NCI-H1417 treated with DMSO at 0.1 percent for 48 hours (cell line): ENCODE measurements at regions not wholly inside any gene's neighbourhood (a gene's known extent, or its start where the extent isn't known, plus 50 kb on each side); places are given as distances from the start of the nearest gene placed in this dataset.

Experiments
- DNase-seq: peaks from one replicate; lab custom pipeline; 2025; lab: John Stamatoyannopoulos, UW

DNA sequence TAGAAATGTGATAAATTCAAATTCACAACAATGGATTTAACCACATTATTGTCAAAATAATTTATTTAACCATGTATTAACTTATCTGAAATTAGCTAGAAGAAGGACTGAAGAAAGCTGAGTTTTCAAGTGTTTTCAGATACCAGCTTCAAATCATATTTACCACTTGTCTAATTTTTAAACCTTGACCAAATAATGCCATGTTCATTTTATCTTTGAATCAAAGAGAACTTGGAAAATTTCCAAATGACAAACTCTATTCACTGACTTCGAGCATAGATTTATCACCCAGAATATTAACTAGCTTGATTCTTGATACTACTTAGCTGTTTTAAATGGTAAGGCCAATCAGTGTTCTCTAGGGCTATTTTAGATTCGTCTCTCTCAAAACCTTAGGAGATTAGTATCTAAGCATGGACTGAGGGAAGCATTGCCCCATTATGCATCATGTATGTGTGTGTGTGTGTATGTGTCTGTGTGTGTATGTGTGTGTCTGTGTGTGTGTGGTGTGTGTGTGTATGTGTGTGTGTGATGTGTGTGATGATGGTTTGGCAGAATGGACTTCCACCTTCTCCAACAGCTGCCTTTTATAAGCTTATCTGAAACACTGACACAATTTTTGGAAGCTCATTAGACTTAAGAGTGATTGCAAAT lies 667.5 kb upstream of the FANCL start:
- no peak for DNase-seq

DNA sequence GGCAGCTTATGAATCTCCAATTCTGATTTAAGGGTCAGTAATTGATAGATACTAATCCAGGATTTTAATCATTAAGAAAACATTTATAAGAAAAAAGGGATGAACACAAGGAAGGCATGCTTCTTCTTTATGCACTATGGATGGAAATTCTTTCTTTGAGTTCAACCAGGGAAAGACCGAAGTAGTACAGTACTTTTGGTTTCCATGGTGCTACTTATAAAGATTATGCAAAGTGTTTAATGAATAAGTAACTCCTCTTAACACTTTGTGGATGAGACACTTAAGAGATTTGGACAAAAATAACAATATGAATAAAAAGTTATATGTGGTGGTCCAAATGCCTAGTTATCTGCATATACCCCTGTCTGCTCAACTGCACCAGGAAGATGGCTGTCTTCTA lies 666.5 kb upstream of the FANCL start:
- no peak for DNase-seq

GRCh38 chr2:58906081-58906645 lies 665.0 kb upstream of the FANCL start:
- DNase-seq, result peak; percentile 79

DNA sequence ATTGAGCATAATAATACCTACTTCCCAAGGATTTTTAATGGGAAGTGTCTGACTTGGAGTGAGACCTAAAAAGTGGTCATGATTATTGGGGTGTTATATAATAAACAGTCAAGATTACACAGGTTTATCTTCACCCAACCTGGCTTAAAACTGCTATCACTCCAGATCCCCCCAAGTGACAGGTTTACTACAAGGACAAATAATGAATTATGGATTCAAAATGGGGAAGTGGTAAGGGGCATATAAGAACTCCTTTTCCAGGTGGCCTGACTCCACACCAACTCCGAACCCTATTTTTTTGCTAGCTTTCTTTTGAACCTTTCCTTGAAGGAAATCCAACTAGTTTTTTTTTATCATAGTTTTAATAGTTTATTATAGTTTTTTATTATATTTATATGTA lies 663.0 kb upstream of the FANCL start:
- no peak for DNase-seq

DNA sequence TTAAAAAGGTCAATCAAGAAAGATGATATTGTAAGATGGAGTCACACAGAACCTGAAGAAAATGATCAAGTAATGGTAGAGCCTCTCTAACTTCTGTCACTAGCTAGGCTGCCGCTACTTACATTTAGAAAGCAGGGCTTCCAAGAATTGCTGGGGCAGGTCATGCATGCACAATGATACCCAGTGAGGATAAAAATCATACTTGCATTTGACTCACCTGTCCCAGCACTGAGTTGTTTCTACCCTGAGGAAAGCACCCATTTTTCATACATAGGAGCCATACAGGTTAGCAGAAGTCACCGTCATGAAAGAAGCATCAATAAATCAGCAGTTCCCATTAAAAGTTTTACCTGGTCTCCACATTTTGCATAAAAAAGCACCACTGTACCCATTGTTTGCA lies 662.3 kb upstream of the FANCL start:
- DNase-seq, result no peak

- no peak for DNase-seq
Observed at GRCh38 chr2:58900246-58901027, 659.3 kb upstream of the FANCL start.

DNA sequence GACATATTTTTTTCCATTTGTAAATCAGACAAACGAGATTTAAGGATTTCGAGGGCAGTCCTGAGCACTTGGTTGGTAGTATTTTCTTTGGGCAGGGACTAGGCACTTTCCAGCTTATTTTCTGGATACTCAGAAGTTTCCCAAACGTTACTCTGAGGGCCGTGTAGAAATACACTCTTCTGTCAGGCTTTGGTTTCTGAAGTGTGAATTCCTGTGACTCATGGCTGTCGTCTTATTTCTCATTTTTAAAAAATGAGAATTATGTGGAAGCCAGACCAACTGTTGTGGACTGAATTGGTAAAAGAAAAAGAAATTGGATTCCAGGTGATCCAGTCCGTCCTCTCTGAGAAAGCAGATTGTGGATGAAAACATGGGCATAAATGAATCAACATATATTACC lies 658.6 kb upstream of the FANCL start:
- DNase-seq, result no peak

- no peak for DNase-seq
Observed at GRCh38 chr2:58896638-58897037, 655.5 kb upstream of the FANCL start.

- no peak for DNase-seq
Observed at GRCh38 chr2:58895857-58896256, 654.7 kb upstream of the FANCL start.

GRCh38 chr2:58893656-58894351 lies 652.7 kb upstream of the FANCL start:
- DNase-seq, result no peak

- DNase-seq, result no peak
Observed at GRCh38 chr2:58891828-58892377, 650.8 kb upstream of the FANCL start.

DNA sequence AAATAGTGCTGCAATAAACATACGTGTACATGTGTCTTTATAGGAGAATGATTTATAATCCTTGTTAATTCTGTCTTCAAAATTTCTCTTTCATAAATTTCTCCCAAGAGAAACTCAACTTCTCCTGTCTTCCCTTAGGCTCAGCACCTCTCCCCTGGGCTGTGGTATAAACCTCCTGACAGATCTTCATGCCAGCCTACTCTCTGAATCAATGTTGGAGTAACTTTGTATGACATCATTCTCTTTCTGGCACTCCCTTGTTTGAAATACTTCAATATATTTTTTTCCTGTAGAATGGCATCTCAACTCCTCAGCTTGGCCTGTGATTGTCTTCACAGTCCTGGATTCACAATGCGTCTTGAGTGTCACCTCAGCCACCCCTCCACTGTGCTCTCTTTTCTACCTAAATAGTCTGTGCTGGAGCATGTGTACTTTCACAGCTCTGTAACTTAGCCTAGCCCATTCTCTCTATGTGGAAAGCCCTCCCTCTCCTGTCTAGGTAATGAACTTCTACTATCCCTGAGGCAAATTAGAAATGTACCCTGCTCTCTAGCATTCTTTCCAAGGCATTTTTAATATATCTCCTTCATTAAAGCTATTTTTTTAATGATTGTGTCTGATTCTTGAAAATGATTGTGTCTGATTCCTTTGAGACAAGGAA lies 649.9 kb upstream of the FANCL start:
- no peak for DNase-seq

- no peak for DNase-seq
Observed at GRCh38 chr2:58886009-58886408, 644.9 kb upstream of the FANCL start.

DNA sequence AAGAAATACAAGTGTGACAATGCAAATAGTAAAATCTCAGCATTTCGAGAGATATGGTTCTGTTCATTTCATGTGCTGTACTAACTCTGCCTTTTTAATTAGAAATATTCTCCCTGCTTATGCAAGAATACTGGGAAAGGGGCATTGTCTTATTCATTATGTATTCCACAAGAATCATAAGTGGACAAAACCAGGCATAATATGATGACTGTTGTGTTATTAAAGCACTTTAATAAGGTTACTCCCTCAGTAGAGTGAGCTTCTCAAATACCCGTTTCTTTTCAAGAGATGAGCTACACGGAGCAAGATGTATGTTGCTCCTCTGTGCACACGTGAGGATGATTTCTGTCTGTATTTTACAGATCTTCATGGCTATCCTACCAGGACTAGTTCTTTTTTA lies 638.7 kb upstream of the FANCL start:
- DNase-seq, result no peak

DNA sequence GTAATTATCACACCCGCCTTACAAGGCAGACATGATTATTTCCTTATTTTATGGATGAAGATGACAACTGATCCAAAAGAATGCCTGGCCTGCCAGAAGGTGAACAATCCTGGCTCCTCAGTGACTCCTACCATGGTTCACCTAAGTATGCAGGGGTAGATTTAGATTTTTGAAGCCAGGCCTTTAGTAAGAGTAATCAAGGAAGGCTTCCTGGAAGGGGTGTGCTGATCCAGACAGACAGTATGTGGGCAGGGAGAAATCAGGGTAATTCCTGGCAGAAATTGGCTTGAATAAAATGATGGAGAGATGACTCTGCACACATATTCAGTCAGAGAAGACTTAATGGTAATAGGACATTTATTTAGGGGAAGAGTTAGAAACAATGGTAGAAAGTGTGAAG lies 637.7 kb upstream of the FANCL start:
- no peak for DNase-seq

- DNase-seq, result no peak
Observed at GRCh38 chr2:58876126-58876525, 635.0 kb upstream of the FANCL start.

DNA sequence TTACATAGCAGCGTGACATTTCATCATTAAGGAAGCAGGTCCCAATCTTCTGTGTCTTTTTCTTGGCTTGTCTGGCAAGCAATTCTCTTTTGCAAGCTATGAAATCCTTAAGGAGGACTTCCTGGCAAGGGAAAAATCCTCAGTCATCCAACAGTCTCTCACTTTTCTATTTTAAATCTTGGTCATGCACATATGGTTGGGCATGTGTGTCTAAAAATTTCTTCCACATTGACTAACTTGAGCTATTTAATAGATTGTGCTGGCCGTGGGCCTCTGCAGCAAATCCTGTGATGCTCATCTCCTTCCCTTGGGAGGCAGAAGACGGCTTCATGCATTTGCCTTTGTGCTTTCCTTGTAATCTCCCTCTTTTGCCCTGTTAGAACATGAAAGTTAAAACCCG lies 634.3 kb upstream of the FANCL start:
- no peak for DNase-seq

DNA sequence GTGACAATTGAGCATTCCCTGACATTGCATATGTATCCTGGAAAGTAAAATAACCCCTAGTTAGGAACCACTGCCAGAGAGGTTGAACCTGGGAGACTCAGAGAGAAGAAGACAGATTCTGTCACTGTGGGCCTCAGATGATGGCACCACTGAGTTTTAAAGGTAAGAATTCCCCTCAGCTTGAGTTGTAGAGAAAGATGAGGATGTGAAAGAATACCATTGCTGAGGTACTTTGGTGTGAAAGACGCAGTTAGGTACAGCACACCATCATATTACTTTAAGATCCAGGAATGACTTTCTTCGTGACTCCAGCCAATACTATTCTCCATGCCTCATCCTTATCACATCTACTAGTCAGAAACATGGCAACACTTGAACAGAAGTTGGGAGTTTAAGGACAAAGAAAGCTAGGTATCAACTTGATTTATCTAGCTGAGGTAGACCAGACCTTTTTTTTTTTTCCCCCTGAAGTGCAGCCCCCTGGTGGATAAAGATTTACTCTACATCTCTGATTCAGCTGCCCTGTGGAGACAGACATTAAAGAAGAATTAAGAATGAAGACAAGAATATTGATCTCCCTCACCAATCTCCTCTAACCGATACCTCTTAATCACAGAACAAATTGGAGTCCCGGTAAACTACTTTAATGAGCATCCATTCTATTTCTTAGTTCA lies 630.5 kb upstream of the FANCL start:
- no peak for DNase-seq

DNA sequence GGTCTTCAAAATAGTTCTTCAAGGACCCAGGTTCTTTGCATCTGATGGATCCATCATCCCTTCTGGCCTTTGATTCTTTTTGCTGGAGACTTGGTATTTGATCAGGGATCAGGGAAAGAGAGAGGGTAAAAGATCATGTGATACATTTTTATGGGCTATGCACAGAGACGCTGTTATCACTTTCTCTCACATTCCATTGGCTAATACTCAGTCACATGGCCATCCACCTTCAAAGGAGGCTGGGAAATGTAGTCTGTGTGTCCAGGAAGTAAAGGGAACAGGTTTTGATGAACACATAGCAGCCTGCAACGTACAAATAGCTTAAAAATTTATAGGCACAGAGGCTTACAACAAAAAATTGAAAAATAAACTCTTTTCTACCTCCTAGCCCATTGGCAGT lies 629.6 kb upstream of the FANCL start:
- no peak for DNase-seq

- DNase-seq, result no peak
Observed at GRCh38 chr2:58866946-58867345, 625.8 kb upstream of the FANCL start.

DNA sequence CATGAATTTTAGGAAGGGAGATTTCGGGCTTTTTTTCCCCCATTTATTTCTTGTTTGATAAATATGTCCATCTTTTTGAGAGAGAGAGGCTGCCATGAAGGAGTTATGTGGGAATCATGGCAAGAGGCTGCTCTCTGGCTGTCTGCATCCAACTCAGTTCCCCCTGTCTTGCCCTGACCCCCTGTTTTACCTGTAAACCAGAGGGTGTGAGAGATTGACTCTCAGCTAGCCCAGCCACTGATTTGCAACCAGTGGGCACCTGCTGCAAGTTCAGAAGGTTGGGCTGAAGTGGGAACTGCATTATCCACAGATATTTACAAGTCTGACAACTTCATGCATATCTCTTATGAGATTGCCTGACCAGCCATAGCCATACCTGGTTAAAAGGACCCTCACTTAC lies 625.4 kb upstream of the FANCL start:
- DNase-seq, result no peak

GRCh38 chr2:58866040-58866439 lies 624.9 kb upstream of the FANCL start:
- DNase-seq, result no peak
